NCI-H2227 (cell line): ENCODE measurements at regions not wholly inside any gene's neighbourhood (a gene's known extent, or its start where the extent isn't known, plus 50 kb on each side); places are given as distances from the start of the nearest gene placed in this dataset.
"Not testable (repeated sequence)": the region's sequence is repeated elsewhere in the genome, so short reads cannot be mapped to it uniquely, and the experiment has no call there.

Experiments used
- DNase-seq: peaks from one replicate; lab custom pipeline; 2025; ENCODE audit not compliant: unreplicated experiment; lab: John Stamatoyannopoulos, UW

DNA sequence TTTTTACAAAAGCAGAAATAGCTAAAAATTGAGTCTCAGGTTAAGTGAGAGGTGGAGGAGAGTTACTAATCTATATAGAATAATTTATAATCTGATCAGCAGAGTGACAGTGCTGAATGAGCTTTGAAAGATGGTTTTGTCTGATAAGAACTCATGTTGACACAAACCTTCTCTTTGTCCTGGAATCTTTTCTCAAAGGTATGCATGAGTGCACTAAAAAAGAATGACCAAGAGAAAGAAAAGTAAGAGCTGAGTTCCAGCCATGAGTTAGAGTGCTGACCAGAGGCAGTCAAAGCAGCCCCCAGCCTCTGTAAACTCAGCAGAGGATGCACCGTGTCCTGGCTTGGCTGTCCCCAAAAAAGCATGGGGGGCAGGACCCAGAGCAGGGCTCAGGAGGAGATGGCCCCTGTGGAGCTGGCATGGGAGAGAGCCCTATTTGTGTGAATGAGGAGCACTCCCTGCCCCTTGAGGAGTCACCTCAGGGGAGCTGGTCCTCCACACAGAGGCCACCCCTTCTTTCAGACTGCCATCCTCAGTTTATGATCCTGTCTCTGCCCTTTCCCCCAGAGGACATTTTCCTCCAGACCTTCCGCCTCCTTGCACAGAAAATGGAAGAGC, 129.8 kb downstream of the SEC23A start:
- DNase-seq = no peak

DNA sequence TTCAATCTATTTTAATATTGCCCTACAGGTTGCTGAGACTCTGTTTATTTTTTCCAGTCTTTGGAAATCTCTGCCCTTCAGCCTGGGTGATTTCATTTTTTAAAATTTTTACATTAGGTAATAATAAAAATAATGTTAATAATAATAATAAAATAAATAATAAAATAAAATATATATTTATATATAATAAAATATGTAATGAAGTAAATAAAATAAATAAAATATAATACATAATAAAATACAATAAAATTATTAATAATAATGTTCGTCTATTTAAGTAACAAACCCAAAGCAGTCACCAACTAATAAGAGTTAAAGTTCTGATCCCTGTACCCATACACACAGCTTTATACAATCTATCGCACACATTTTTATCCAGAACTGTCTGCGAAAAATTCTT, 130.5 kb downstream of the SEC23A start:
- DNase-seq = no peak

DNA sequence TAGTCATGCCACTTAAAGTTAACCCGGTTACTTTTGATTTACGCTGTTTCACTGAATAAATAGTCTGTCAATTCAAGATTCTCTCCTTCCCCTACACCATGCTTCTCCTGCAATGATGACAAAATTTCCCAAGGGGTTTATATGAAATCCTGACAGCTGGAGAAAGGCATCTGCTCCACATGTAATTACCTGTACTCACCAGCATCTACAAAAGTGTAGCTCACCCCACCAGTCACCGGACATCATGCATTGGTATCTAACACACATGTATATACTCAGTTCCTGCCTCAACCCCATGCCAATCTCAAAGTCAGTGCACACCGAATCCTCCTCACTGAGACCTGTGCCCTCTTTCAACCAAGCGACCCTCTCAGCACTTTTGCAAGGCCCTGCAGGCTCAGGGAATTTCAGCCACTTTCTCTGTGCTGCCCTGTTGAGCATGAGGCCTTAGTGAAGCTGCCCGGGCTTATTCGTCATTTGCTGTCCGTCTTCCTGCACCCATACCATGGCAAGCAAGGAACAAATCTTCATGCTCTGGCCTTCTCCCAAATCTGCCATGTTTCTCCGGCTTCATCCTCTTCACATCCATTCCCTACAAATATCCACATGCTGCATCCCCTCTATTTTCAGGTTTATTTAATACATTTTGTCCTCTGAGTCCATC, 131.6 kb downstream of the SEC23A start:
- DNase-seq = no peak

DNA sequence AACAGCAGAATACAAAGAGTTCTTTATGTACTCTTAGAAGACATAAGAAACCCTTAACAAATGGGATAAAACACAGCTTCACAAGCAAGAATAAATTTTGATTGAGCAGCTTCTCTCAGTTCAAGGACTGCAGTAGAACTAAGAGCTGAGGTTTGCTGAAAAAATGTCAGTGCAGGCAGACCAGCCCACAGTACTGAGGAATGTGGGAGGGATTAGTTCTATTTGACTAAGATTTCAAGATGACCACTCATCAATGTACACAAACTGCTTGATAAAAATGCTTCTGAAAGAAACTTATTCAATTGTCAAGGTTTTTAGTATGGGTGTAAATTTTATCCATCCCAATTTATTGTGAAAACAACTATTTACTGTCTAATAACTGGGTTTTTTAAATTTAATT, 138.4 kb downstream of the SEC23A start:
- DNase-seq = no peak

DNA sequence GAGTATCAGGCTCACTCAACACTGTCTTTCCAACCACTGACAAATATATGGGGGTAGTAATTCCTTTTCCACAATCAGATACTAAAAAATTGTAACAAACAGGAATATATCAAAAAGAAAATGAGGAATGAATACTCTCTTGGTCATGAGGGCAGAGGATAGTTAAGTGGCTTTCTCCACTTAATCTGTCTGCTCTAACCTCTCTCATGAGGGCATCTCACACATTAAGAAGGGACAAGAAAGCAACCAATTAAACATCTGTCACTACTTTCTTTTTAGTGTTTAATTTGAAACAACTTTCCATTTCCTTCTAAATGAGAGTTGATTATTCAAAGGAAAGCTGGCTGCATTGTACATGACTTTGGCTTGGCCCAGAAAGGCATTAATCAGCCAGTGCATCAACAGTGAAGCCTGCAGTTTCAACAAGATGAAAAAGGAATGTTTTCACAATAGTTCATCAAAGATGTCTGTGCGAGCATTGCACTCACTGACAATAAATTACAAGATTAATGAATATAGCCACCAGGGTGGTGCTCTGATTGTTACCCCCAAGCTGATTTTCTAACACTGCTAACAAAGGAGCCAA, 142.0 kb downstream of the SEC23A start:
- DNase-seq = no peak

DNA sequence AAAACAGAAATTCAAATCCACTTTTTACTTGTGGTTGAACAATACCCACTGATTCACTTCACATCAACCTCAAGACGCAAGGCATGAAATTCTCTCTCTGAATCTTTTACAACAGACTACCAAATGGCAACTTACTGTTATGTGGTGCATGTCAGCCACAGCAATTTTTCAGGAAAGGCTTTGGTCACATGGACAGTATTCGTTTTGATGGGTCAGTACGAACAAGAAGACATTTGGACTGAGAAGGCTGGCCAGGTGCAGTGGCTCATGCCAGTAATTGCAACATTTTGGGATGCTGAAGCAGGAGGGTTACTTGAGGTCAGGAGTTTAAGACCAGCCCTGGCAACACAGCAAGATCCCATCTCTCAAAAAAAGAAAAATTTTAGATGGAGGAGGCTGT, 144.0 kb downstream of the SEC23A start:
- no peak for DNase-seq

DNA sequence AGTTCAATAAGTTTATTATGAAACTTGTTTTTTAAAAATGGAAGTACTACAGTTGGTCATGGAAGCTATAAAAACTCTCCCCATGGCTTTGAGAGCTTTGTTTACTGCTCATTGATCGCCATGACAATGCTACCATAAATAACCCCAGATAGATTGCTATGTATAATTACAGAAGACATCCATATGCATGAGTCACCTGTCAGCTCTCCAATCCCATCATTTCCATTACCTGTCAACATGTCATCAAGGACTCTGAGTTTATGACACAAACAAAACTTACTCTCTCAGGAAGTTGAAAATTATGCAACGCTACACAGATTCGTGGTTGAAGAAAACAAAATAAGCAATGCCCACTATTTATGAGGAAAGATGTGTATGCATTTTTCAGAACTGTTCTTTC, 144.4 kb downstream of the SEC23A start:
- no peak for DNase-seq

DNA sequence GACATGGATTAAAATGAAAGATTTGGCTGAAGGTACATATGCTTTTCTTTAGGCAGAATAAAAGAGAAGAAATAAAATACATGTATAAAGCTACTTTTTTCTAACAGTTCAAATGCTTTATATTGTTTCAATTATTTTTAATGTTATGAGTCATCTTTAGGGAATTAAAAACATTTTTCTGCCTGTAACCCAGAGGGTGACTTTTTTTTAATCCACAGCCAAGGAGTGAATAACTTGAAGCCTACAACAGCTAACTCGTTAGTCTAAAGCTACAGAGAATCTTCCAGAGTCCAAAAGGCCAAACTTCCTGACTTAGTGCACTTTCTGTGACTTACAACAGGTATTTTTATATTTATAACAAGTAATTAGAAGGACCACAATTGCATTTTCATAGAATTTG, 151.6 kb downstream of the SEC23A start:
- no peak for DNase-seq

DNA sequence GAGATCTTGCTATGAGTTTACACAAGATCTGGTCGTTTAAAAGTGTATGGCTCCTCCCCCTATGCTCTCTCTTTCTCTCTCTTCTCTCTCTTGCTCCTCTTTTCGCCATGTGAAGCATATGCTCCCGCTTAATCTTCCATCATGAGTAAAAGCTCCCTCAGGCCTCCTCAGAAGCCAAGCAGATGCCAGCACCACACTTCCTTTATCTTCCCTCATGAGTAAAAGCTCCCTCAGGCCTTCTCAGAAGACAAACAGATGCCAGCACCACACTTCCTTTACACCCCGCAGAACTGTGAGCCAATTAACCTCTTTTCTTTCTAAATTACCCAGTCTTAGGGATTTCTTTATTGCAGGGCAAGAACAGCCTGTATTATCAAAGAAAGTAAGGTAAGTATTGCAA, 152.4 kb downstream of the SEC23A start:
- DNase-seq = no peak

DNA sequence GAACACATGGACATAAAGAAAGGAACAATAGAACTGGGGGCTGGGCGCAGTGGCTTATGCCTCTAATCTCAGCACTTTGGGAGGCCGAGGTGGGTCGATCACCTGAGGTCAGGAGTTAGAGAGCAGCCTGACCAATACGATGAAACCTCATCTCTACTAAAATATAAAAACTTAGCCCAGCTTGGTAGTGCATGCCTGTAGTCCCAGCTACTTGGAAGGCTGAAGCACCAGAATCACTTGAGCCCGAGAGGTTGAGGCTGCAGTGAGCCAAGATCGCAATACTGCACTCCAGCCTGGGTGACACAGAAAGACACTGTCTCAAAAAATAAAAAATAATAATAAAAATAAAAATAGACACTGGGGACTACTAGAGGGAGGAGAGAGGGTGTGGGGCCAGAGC, 154.5 kb downstream of the SEC23A start:
- no peak for DNase-seq

DNA sequence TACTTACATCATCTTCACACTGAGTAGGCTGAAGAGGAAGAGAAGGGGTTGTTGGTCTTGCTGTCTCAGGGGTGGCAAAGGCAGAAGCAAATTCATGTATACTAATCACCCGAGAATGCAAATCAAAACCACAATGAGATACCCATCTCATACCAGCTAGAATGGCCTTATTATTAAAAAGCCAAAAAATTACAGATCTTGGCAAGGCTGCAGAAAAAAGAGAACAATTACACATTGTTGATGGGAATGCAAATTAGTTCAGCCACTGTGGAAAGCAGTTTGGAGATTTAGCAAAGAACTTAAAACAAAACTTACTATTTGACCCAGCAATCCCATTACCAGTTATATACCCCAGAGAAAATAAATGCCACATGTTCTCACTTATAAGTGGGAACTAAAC, 154.9 kb downstream of the SEC23A start:
- DNase-seq = no peak

DNA sequence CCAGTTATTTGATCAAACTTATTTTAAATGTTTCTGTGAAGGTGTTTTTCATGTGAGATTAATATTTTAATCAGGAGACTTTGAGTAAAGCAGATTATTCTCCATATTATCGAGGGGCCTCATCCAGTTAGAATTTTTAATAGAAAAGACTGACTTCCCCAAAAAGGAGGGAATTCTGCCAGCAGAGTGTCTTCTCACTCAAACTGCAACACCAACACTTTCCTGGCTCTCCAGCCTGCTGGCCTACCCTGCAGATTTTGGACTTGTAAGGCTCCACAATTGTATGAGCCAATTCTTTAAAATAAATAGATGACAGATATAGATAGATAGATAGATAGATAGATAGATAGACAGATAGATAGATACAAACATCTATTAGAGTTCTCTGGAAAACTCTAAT, 155.7 kb downstream of the SEC23A start:
- no peak for DNase-seq

DNA sequence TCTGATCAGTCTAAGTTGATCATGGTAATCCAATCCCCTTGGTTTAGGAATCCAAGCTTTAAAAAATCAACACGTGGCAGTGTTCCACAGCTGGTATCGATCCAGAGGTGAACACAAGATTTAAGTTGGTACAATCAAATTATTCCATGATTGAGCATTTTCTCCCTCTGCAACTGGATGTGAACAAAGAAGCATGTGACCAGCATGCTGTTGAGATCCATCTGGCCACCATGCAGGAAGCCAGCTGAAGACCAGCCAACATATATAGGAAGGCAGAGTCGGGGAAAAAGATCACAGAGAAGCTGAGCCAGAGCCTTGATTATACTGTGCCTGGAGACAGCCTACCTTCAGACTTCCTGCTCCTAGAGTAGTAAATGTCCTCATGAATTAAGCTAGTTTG, 158.3 kb downstream of the SEC23A start:
- DNase-seq = no peak

DNA sequence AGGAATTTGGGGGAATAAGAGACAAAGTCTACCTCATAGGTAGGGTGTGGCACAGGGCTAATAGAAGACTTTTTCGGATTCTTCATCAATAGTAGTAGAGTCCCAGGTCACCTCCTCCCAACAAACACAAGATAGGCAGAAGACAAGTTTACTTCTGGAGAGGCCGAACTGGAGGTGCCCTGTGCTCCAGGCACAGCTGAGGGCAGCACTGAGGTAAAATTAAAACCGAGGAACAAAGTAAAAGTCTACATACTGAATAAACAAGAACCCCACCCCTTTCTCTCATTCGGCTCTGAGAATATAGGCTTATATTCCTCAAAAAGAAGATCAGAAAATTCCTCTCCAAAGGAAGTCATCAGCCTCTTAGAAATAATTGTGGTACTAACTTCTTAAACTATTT, 161.5 kb downstream of the SEC23A start:
- DNase-seq = no peak

DNA sequence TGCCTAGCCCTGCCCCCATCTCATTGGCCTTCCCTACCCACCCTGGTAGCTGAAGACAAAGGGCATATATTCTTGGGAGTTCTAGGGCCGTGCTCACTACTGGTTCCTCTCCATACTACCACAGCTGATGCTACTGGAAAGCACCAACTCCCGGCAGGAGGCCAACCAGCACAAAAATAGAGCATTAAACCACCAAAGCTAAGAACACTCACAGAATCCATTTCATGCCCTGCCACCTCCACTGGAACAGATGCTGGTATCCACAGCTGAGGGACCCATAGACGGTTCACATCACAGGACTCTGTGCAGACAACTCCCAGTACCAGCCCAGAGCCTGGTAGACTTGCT, 170.4 kb downstream of the SEC23A start:
- not testable (repeated sequence) for DNase-seq

DNA sequence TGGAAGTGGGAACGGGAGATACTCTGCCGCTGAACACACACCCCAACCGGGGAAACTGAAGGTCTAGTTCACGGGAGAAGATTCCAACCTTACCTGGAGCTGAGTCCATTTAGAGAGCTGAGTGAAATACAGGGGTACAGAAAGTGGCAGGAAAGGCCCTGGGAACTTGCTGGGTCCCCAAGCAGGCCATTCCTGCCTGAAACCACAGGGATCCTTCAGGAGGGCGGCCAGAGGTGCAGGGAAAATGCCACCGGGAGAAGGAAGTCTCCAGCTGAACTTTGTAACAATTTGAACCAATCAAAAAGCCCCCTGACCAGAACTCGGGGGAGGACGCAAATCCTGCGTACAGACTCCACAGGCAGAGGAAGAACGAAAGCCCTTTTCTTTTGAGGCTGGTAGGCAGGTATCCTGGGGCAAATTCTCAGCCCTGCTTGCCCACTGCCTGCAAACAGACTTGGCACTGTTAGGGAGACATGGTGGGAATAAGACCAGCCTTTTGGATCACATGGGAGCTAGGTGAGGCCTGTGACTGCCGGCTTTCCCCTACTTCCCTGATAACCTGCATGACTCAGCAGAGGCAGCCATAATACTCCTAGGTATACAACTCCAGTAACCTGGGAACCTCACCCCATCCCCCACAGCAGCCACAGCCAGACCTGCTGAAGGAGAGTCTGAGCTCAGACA, 170.9 kb downstream of the SEC23A start:
- DNase-seq = no peak

DNA sequence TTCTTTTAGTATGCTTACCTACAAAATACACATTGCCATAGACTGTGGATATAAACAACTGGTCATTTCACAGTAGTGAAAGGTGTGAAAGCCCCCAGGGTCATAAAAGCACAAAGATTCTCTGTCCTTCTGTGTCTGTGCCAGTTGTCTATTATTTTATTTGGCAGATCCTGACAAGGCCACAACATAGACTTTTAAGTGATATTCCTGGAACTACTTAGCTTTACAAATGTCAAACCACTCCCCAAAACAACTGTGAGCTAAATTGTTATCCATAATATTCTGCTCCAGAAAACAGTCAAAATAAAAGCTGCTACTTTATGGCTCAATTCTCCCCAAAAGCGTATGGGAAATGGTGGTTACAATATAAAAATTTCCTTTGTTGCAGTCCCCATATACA, 172.1 kb downstream of the SEC23A start:
- DNase-seq = no peak

DNA sequence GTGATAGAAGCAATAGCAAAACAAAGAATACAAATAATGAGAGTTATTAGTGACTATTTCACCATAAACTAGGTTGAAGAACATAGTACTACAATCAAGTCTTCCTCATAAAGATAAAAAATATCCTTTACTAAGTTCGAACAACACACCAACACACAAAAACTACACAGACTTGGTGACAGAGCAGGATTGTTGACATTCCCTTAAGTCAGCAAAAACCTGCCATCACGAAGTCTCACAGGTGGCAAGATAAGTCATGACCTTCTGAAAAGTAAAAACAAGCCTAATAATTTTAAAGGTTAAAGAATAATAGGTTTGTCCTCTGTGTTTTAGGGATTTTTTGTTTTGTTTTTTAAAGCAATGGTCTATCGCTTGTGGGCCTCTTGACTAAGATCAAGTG, 173.0 kb downstream of the SEC23A start:
- DNase-seq = no peak

DNA sequence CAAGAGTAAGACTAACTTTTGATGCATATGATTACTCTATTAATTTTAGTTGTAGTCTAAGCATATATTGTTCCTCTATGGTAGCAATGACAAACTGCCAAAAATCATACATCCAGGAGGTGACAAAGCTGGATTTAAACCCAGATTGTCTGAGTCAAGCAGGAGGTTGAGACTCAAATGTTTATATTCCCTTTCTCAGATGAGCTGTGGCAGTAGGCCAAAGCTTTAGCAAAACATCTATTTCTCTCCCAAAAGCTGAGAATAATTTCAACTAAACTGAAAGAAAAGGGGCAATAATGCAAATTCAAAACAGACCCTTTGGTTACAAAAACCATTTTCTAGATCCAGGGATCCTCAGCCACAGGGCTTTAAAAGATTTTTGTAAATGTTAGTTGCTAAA, 173.6 kb downstream of the SEC23A start:
- no peak for DNase-seq

DNA sequence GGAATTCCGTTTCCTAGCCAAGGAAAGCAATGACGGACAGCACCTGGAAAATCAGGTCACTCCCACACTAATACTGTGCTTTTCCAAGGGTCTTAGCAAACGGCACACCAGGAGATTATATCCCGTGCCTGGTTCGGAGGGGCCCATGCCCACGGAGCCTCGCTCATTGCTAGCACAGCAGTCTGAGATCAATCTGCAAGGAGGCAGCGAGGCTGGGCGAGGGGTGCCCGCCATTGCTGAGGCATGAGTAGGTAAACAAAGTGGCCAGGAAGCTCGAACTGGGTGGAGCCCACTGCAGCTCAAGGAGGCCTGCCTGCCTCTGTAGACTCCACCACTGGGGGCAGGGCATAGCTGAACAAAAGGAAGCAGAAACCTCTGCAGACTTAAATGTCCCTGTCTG, 181.1 kb downstream of the SEC23A start:
- not testable (repeated sequence) for DNase-seq

DNA sequence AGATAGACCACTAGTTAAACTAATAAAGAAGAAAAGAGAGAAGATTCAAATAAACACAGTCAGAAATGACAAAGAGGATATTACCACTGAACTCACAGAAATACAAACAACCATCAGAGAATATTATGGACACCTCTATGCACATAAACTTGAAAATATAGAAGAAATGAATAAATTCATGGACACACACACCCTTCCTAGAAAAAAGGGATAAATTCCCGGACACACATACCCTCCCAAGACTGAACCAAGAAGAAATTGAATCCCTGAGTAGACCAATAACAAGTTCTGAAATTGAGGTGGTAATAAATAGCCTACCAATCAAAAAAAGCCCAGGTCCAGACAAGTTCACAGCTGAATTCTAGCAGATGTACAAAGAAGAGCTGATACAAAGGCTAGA, 187.9 kb downstream of the SEC23A start:
- DNase-seq = no peak

DNA sequence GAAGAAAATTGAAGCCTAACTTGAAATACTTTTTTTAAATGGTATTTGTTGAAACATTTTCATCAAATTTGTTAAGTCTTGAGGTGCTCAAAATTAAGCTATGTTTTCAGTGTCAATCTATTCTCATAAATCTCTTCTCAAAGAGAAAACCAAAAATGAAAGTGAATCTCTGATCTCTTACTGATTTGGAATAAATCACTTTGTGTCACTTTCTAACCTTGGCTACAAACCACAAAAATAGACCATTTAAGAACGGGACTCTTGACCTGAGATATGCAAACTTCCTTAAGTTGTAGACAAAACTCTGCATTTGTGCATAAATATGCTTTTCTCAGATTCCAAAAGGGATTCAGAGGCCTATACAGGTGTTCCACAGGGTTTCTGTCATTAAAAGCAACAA, 192.9 kb downstream of the SEC23A start:
- DNase-seq = no peak
